ENCODE measurements at regions not wholly inside any gene's neighbourhood (a gene's known extent, or its start where the extent isn't known, plus 50 kb on each side); places are given as distances from the start of the nearest gene placed in this dataset.

- intact Hi-C loops (cut with DNase I): no loop called here
- no peak for DNase-seq
- no peak for ATAC-seq
These were observed 61.6 kb downstream of the CCR1 start for GRCh38 chr3:46146548-46146947.

- DNase-seq (no peak), ATAC-seq (no peak)
- intact Hi-C loops (cut with DNase I): no loop called here
These were observed 62.1 kb downstream of the CCR1 start for GRCh38 chr3:46146021-46146420.

- intact Hi-C loops (cut with DNase I): no loop called here
- ATAC-seq (no peak), DNase-seq (no peak)
These were observed 63.0 kb downstream of the CCR1 start for GRCh38 chr3:46145147-46145546.

- ATAC-seq: peak; percentile 73 to 76
- intact Hi-C loops (cut with DNase I): no loop called here
- no peak for DNase-seq
These were observed 64.1 kb downstream of the CCR1 start for GRCh38 chr3:46143951-46144473.

- intact Hi-C loops (cut with DNase I): no loop called here
- peak in 1 of 2 donors; percentile 45 for ATAC-seq
- DNase-seq: no peak
These were observed 66.3 kb downstream of the CCR1 start for GRCh38 chr3:46141813-46142212.

- DNase-seq (no peak), ATAC-seq (no peak)
- intact Hi-C loops (cut with DNase I): no loop called here
These were observed 69.5 kb downstream of the CCR1 start for GRCh38 chr3:46138581-46138980.

GRCh38 chr3:46135475-46135874 is 72.6 kb downstream of the CCR1 start:
- peak in 1 of 2 donors; percentile 55 for ATAC-seq
- intact Hi-C loops (cut with DNase I): no loop called here
- DNase-seq: no peak

GRCh38 chr3:46133285-46133684 is 74.8 kb downstream of the CCR1 start:
- DNase-seq (no peak), ATAC-seq (no peak)
- intact Hi-C loops (cut with DNase I): no loop called here

GRCh38 chr3:46132565-46132964 is 75.5 kb downstream of the CCR1 start:
- intact Hi-C loops (cut with DNase I): no loop called here
- ATAC-seq (peak in 1 of 2 donors; percentile 36), DNase-seq (no peak)

- no peak for DNase-seq
- intact Hi-C loops (cut with DNase I): no loop called here
- ATAC-seq: no peak
These were observed 76.1 kb downstream of the CCR1 start for GRCh38 chr3:46131884-46132450.

- intact Hi-C loops (cut with DNase I): no loop called here
- ATAC-seq: peak in 1 of 2 donors; percentile 29
- DNase-seq: no peak
These were observed 77.3 kb downstream of the CCR1 start for GRCh38 chr3:46130631-46131310.

- intact Hi-C loops (cut with DNase I): no loop called here
- DNase-seq: no peak
- ATAC-seq: no peak
These were observed 78.4 kb downstream of the CCR1 start for GRCh38 chr3:46129588-46130272.

- intact Hi-C loops (cut with DNase I): no loop called here
- ATAC-seq: peak; percentile 19 to 53
- DNase-seq: no peak
These were observed 80.6 kb downstream of the CCR1 start for GRCh38 chr3:46127503-46127902.

- peak in 1 of 2 donors; percentile 44 for ATAC-seq
- intact Hi-C loops (cut with DNase I): no loop called here
- DNase-seq: no peak
These were observed 83.6 kb downstream of the CCR1 start for GRCh38 chr3:46124216-46125177.

- no peak for ATAC-seq
- intact Hi-C loops (cut with DNase I): no loop called here
These were observed 84.5 kb downstream of the CCR1 start for GRCh38 chr3:46123646-46124045.

GRCh38 chr3:46122091-46122490 is 86.0 kb downstream of the CCR1 start:
- ATAC-seq: no peak

More at GRCh38 chr3:46123646-46124045, 84.5 kb downstream of the CCR1 start:
- DNase-seq: no peak

GRCh38 chr3:46120983-46121382 is 87.1 kb downstream of the CCR1 start:
- DNase-seq: no peak
- ATAC-seq: no peak
- intact Hi-C loops (cut with DNase I): no loop called here

More at GRCh38 chr3:46122091-46122490, 86.0 kb downstream of the CCR1 start:
- DNase-seq: no peak
- intact Hi-C loops (cut with DNase I): no loop called here

- ATAC-seq (no peak), DNase-seq (no peak)
- intact Hi-C loops (cut with DNase I): no loop called here
These were observed 88.2 kb downstream of the CCR1 start for GRCh38 chr3:46119709-46120498.
